ENCODE measurements at regions not wholly inside any gene's neighbourhood (a gene's known extent, or its start where the extent isn't known, plus 50 kb on each side); places are given as distances from the start of the nearest gene placed in this dataset.

- DNase-seq (ENCODE audit: low spot score), result no peak
These were observed 112.6 kb downstream of the HSPH1 start for GRCh38 chr13:31049083-31049482.

- DNase-seq (ENCODE audit: low spot score), result no peak
These were observed 113.2 kb downstream of the HSPH1 start for GRCh38 chr13:31048521-31048920.

- DNase-seq (ENCODE audit: low spot score), result no peak
These were observed 114.3 kb downstream of the TEX26 start for GRCh38 chr13:31046711-31047279.

- no peak for DNase-seq (ENCODE audit: low spot score)
These were observed 113.0 kb downstream of the TEX26 start for GRCh38 chr13:31045286-31046081.

- peak; percentile 64 for DNase-seq (ENCODE audit: low spot score)
These were observed 112.2 kb downstream of the TEX26 start for GRCh38 chr13:31044364-31045285.

GRCh38 chr13:31043957-31044356, 111.5 kb downstream of the TEX26 start:
- DNase-seq (ENCODE audit: low spot score), result peak; percentile 15

- DNase-seq (ENCODE audit: low spot score), result no peak
These were observed 110.2 kb downstream of the TEX26 start for GRCh38 chr13:31042481-31043165.

GRCh38 chr13:31042049-31042448, 109.6 kb downstream of the TEX26 start:
- no peak for DNase-seq (ENCODE audit: low spot score)

- no peak for DNase-seq (ENCODE audit: low spot score)
These were observed 106.5 kb downstream of the TEX26 start for GRCh38 chr13:31038834-31039552.

- no peak for DNase-seq (ENCODE audit: low spot score)
These were observed 105.5 kb downstream of the TEX26 start for GRCh38 chr13:31037874-31038500.

- DNase-seq (ENCODE audit: low spot score), result no peak
These were observed 104.6 kb downstream of the TEX26 start for GRCh38 chr13:31036731-31037695.

- no peak for DNase-seq (ENCODE audit: low spot score)
These were observed 102.9 kb downstream of the TEX26 start for GRCh38 chr13:31035185-31035965.

GRCh38 chr13:31032528-31033113, 100.2 kb downstream of the TEX26 start:
- DNase-seq (ENCODE audit: low spot score), result no peak

GRCh38 chr13:31031482-31031881, 99.0 kb downstream of the TEX26 start:
- no peak for DNase-seq (ENCODE audit: low spot score)

GRCh38 chr13:31029102-31029501, 96.6 kb downstream of the TEX26 start:
- DNase-seq (ENCODE audit: low spot score), result no peak

GRCh38 chr13:31027136-31027535, 94.7 kb downstream of the TEX26 start:
- no peak for DNase-seq (ENCODE audit: low spot score)
